ENCODE measurements at regions not wholly inside any gene's neighbourhood (a gene's known extent, or its start where the extent isn't known, plus 50 kb on each side); places are given as distances from the start of the nearest gene placed in this dataset.
"Not testable (repeated sequence)": the region's sequence is repeated elsewhere in the genome, so short reads cannot be mapped to it uniquely, and the experiment has no call there.

- DNase-seq (ENCODE audit: low spot score); ATAC-seq: not testable (repeated sequence)
These were observed 136.4 kb upstream of the FAM174A start for GRCh38 chr5:100398815-100399214.

- DNase-seq (ENCODE audit: low spot score); ATAC-seq: not testable (repeated sequence)
These were observed 155.8 kb upstream of the FAM174A start for GRCh38 chr5:100379254-100379858.

- not testable (repeated sequence) for ATAC-seq; DNase-seq (ENCODE audit: low spot score)
These were observed 170.3 kb upstream of the FAM174A start for GRCh38 chr5:100364757-100365478.

- not testable (repeated sequence) for DNase-seq (ENCODE audit: low spot score); ATAC-seq
These were observed 170.8 kb upstream of the FAM174A start for GRCh38 chr5:100364343-100364742.

GRCh38 chr5:100359998-100360397, 175.2 kb upstream of the FAM174A start:
- DNase-seq (ENCODE audit: low spot score); ATAC-seq: not testable (repeated sequence)

- not testable (repeated sequence) for ATAC-seq; DNase-seq (ENCODE audit: low spot score)
These were observed 188.9 kb upstream of the FAM174A start for GRCh38 chr5:100346269-100346668.

GRCh38 chr5:100341485-100341884, 193.7 kb upstream of the FAM174A start:
- DNase-seq (ENCODE audit: low spot score); ATAC-seq: not testable (repeated sequence)

- no peak for DNase-seq (ENCODE audit: low spot score)
- no peak for ATAC-seq
These were observed 212.7 kb upstream of the FAM174A start for GRCh38 chr5:100322483-100322882.

GRCh38 chr5:100319885-100320284, 215.3 kb upstream of the FAM174A start:
- DNase-seq (ENCODE audit: low spot score) (no peak), ATAC-seq (no peak)

- no peak for DNase-seq (ENCODE audit: low spot score)
- ATAC-seq: no peak
These were observed 221.5 kb upstream of the FAM174A start for GRCh38 chr5:100313657-100314056.

- no peak for ATAC-seq
These were observed 223.4 kb upstream of the FAM174A start for GRCh38 chr5:100311806-100312205.

GRCh38 chr5:100306000-100306399, 229.2 kb upstream of the FAM174A start:
- no peak for ATAC-seq

More at GRCh38 chr5:100311806-100312205, 223.4 kb upstream of the FAM174A start:
- DNase-seq (ENCODE audit: low spot score): no peak

GRCh38 chr5:100303216-100303615, 232.0 kb upstream of the FAM174A start:
- DNase-seq (ENCODE audit: low spot score) (no peak), ATAC-seq (no peak)

More at GRCh38 chr5:100306000-100306399, 229.2 kb upstream of the FAM174A start:
- DNase-seq (ENCODE audit: low spot score): no peak

GRCh38 chr5:100299261-100299660, 235.9 kb upstream of the FAM174A start:
- ATAC-seq (no peak), DNase-seq (ENCODE audit: low spot score) (no peak)

- DNase-seq (ENCODE audit: low spot score) (no peak), ATAC-seq (no peak)
These were observed 259.1 kb upstream of the FAM174A start for GRCh38 chr5:100276071-100276470.

GRCh38 chr5:100275631-100276030, 259.5 kb upstream of the FAM174A start:
- ATAC-seq (no peak), DNase-seq (ENCODE audit: low spot score) (no peak)

- DNase-seq (ENCODE audit: low spot score): no peak
- no peak for ATAC-seq
These were observed 261.2 kb upstream of the FAM174A start for GRCh38 chr5:100273846-100274580.

- ATAC-seq (no peak), DNase-seq (ENCODE audit: low spot score) (no peak)
These were observed 265.0 kb upstream of the FAM174A start for GRCh38 chr5:100270023-100270771.

- DNase-seq (ENCODE audit: low spot score) (no peak), ATAC-seq (no peak)
These were observed 274.2 kb upstream of the FAM174A start for GRCh38 chr5:100260968-100261367.

GRCh38 chr5:100252944-100253343, 282.2 kb upstream of the FAM174A start:
- no peak for ATAC-seq

GRCh38 chr5:100252037-100252436, 283.1 kb upstream of the FAM174A start:
- DNase-seq (ENCODE audit: low spot score) (no peak), ATAC-seq (no peak)

More at GRCh38 chr5:100252944-100253343, 282.2 kb upstream of the FAM174A start:
- no peak for DNase-seq (ENCODE audit: low spot score)
